MM.1S (cell line): ENCODE measurements at regions not wholly inside any gene's neighbourhood (a gene's known extent, or its start where the extent isn't known, plus 50 kb on each side); places are given as distances from the start of the nearest gene placed in this dataset.

Source experiments
- EZH2 ChIP-seq: fragments of 300-600 bp; sonication (generic); optimal IDR thresholded peaks from 2 replicates; pipeline ENCODE3; 2017; ENCODE audit warnings: low read depth, mild to moderate bottlenecking, antibody characterized with exemption, low read length, mixed read lengths
- EZH2phosphoT487 ChIP-seq: fragments of 300-600 bp; sonication (generic); IDR thresholded peaks from 2 replicates; pipeline ENCODE4 v1.6.1; 2018; ENCODE audit warnings: antibody characterized with exemption, low read length
- TF ChIP-seq, protein P1 (sequence below): fragments of 300-600 bp; sonication (generic); IDR thresholded peaks from 2 replicates; pipeline ENCODE4 v1.5.1; 2016; ENCODE audit warnings: antibody characterized with exemption, low read length, mixed read lengths

DNA sequence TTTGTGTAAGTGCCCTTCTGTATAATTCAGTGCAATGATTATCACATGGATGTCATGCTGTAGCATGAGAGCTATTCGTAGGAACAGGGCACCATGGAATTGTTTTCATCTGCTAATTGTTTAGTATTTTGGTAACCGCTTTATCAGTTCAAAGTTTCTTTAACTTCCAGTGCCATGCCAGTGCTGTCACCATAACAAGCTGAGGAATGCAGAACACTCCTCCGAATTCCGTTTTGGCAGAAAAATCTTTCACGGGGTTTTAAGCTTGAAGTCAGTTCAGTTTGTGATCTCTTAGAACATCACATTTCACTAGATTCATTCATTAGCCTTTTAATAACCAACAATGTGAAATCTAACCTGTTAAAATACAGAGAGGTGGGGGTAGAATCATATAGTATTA, 117.2 kb upstream of the SEMA3C start:
- TF ChIP-seq, protein P1, sequence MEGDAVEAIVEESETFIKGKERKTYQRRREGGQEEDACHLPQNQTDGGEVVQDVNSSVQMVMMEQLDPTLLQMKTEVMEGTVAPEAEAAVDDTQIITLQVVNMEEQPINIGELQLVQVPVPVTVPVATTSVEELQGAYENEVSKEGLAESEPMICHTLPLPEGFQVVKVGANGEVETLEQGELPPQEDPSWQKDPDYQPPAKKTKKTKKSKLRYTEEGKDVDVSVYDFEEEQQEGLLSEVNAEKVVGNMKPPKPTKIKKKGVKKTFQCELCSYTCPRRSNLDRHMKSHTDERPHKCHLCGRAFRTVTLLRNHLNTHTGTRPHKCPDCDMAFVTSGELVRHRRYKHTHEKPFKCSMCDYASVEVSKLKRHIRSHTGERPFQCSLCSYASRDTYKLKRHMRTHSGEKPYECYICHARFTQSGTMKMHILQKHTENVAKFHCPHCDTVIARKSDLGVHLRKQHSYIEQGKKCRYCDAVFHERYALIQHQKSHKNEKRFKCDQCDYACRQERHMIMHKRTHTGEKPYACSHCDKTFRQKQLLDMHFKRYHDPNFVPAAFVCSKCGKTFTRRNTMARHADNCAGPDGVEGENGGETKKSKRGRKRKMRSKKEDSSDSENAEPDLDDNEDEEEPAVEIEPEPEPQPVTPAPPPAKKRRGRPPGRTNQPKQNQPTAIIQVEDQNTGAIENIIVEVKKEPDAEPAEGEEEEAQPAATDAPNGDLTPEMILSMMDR = no peak
- no peak for TF ChIP-seq EZH2
- no peak for TF ChIP-seq EZH2phosphoT487
